ENCODE measurements at regions not wholly inside any gene's neighbourhood (a gene's known extent, or its start where the extent isn't known, plus 50 kb on each side); places are given as distances from the start of the nearest gene placed in this dataset.

DNA sequence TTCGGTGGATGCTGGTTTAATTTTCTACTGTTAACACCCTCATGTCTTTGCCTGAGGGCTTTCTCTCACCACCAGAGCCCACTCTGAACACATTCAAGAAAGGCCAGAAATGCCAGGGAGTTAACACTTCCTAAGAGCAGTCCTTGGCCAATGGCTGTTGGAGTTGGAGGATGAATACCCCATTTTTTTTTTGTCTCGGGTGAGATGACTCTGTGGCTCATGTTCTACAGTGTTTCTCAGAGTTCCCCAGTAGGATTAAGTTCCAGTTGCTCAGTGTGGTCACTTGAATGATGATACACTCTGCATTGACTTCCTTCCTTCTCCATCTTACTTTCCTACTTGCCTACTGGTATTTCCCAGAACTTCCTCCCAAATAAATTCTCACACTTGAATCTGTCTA is 65.8 kb downstream of the FOS start:
- H3K27me3 ChIP-seq (ENCODE audit: control insufficient read depth in 1 of 2, insufficient read depth in 2 of 2, low read length in 2 of 2) = no peaks in the 10 kb centered on the region
- no peaks in the 10 kb centered on the region for H3K36me3 ChIP-seq (ENCODE audit: control insufficient read depth in 2 of 2, insufficient read depth in 2 of 2, low read length in 1 of 2)
- H3K4me1 ChIP-seq (ENCODE audit: control insufficient read depth in 2 of 2, insufficient read depth in 2 of 2, low read length in 1 of 2) = no peaks in the 10 kb centered on the region
- no peak overlapping the region for H3K4me3 ChIP-seq (ENCODE audit: low read depth in 1 of 2, low read length in 2 of 2)
- H3K27ac ChIP-seq (ENCODE audit: low read depth in 2 of 2, low read length in 1 of 2) = no peak overlapping the region
- H3K9me3 ChIP-seq (ENCODE audit: control insufficient read depth in 2 of 2, insufficient read depth in 1 of 2, low read depth in 1 of 2, low read length in 1 of 2) = no peaks in the 10 kb centered on the region
- WGBS, 2 donors = 75 to 80% methylated on average over 2 of the region's 2 CpGs

DNA sequence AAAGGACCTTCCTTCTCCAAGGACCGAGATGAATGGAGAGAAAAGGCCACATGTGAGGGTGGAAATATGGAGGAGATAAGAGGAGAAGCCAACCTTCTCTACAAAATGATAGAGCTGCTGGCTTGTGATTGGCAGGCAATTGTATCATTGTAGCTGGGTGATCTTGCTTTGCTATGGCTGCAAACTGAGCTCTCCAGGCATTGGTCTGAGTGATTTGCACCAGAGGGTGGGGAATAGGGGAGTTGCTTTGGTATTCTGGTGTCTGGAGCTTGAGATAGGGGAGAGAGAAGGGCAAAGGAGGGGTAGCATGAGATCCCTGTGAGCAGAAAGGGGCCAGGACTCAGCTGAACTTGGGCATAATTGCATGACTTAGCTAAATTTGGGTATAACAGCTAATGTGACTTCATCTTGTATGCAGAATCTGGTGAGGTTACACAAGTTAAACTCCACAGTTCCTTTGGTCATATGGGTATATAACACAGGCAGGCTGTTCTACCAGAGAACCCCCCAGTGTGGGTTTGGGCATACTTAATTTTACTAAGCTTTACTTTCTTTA is 72.0 kb downstream of the FOS start:
- Histone ChIP-seq H3K27ac (ENCODE audit: low read depth in 2 of 2, low read length in 1 of 2) (no peak overlapping the region), H3K27me3 (ENCODE audit: control insufficient read depth in 1 of 2, insufficient read depth in 2 of 2, low read length in 2 of 2) (no peaks in the 10 kb centered on the region), H3K9me3 (ENCODE audit: control insufficient read depth in 2 of 2, insufficient read depth in 1 of 2, low read depth in 1 of 2, low read length in 1 of 2) (no peaks in the 10 kb centered on the region), H3K36me3 (ENCODE audit: control insufficient read depth in 2 of 2, insufficient read depth in 2 of 2, low read length in 1 of 2) (no peaks in the 10 kb centered on the region), H3K4me1 (ENCODE audit: control insufficient read depth in 2 of 2, insufficient read depth in 2 of 2, low read length in 1 of 2) (no peaks in the 10 kb centered on the region), H3K4me3 (ENCODE audit: low read depth in 1 of 2, low read length in 2 of 2) (no peak overlapping the region)
- WGBS, 2 donors = 82 to 94% methylated on average over 1 of the region's 1 CpG

DNA sequence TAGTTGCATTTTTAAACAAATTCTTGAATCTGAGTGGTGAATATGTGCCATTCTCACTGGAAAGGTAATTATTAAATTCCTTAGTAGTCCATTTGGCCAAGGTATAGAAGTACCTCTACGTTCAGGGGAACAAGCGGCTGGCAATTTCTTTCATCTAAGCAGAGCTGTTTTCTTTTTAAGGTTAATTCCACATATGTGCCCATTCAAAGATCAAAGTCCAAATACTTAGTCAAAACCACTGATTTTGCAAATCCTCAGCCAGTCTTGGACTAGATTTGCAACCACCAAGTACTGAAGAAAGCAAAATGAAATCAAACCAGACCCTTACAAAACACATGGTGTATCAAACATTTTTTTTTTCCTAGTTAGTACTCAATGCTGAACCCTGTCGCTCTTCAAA is 68.7 kb upstream of the JDP2 start:
- Histone ChIP-seq H3K4me1 (ENCODE audit: control insufficient read depth in 2 of 2, insufficient read depth in 2 of 2, low read length in 1 of 2) (no peaks in the 10 kb centered on the region), H3K4me3 (ENCODE audit: low read depth in 1 of 2, low read length in 2 of 2) (no peak overlapping the region), H3K27ac (ENCODE audit: low read depth in 2 of 2, low read length in 1 of 2) (no peak overlapping the region), H3K27me3 (ENCODE audit: control insufficient read depth in 1 of 2, insufficient read depth in 2 of 2, low read length in 2 of 2) (no peaks in the 10 kb centered on the region), H3K9me3 (ENCODE audit: control insufficient read depth in 2 of 2, insufficient read depth in 1 of 2, low read depth in 1 of 2, low read length in 1 of 2) (no peaks in the 10 kb centered on the region), H3K36me3 (ENCODE audit: control insufficient read depth in 2 of 2, insufficient read depth in 2 of 2, low read length in 1 of 2) (no peaks in the 10 kb centered on the region)
- WGBS, 2 donors = 75 to 82% methylated on average over 3 of the region's 3 CpGs

DNA sequence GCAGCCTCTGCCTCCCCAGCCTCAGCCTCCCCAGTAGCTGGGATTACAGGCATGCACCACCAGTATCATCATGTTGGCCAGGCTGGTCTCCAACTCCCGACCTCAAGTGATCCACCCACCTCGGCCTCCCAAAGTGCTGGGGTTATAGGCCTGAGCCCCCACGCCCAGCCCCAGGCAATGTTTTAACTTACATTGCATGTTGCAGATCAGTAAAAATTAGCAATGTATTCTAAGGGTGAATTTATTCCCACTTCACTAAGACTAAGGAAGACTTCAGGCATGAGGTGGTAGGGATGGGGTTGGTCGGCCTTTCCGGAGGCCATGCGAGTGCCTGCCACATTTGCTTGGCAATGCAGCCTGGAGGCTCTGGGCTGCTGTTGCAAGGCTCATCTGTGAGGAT is 66.8 kb upstream of the JDP2 start:
- Histone ChIP-seq H3K9me3 (ENCODE audit: control insufficient read depth in 2 of 2, insufficient read depth in 1 of 2, low read depth in 1 of 2, low read length in 1 of 2) (no peaks in the 10 kb centered on the region), H3K36me3 (ENCODE audit: control insufficient read depth in 2 of 2, insufficient read depth in 2 of 2, low read length in 1 of 2) (no peaks in the 10 kb centered on the region), H3K27me3 (ENCODE audit: control insufficient read depth in 1 of 2, insufficient read depth in 2 of 2, low read length in 2 of 2) (no peaks in the 10 kb centered on the region), H3K4me3 (ENCODE audit: low read depth in 1 of 2, low read length in 2 of 2) (no peak overlapping the region), H3K4me1 (ENCODE audit: control insufficient read depth in 2 of 2, insufficient read depth in 2 of 2, low read length in 1 of 2) (no peaks in the 10 kb centered on the region), H3K27ac (ENCODE audit: low read depth in 2 of 2, low read length in 1 of 2) (no peak overlapping the region)
- 84 to 87% methylated on average over 6 of the region's 6 CpGs for WGBS, 2 donors

DNA sequence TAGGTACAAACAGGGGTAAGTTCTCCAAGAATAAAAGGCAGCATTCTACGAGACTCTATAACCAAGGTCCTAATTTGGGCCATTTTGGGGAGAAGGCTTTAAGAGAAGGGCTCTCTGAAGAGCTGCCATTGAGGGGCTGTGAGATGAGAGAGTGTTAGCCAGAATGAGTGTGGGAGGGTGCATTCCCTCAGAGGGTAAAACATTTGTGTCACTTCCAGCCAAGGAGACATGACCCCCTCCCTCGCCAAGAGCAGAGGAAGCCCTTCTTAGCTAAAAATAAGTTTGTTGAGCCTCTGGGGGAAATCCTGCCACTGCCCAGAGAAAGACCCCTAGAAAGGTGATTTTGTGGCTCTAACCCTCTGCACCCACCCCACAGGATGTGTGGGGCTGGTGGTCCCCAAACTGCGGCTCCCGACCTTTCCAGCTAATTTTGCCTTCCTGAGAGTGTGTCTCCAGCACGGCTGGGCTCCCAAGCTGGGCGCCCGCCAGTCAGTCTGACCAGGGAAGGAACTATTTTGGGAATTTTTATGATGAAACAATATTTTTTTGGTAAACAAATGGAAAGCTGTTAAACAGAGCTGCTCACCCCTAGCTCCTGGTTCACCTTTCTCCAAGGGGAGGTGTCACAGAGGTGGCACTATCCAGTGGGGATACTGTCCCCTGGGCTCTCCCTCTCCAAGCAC is 65.9 kb upstream of the JDP2 start:
- H3K4me3 ChIP-seq (ENCODE audit: low read depth in 1 of 2, low read length in 2 of 2) = no peak overlapping the region
- no peaks in the 10 kb centered on the region for H3K36me3 ChIP-seq (ENCODE audit: control insufficient read depth in 2 of 2, insufficient read depth in 2 of 2, low read length in 1 of 2)
- WGBS, 2 donors = 75 to 78% methylated on average over 7 of the region's 7 CpGs
- H3K27ac ChIP-seq (ENCODE audit: low read depth in 2 of 2, low read length in 1 of 2) = no peak overlapping the region
- no peaks in the 10 kb centered on the region for H3K9me3 ChIP-seq (ENCODE audit: control insufficient read depth in 2 of 2, insufficient read depth in 1 of 2, low read depth in 1 of 2, low read length in 1 of 2)
- H3K27me3 ChIP-seq (ENCODE audit: control insufficient read depth in 1 of 2, insufficient read depth in 2 of 2, low read length in 2 of 2) = no peaks in the 10 kb centered on the region
- no peaks in the 10 kb centered on the region for H3K4me1 ChIP-seq (ENCODE audit: control insufficient read depth in 2 of 2, insufficient read depth in 2 of 2, low read length in 1 of 2)

DNA sequence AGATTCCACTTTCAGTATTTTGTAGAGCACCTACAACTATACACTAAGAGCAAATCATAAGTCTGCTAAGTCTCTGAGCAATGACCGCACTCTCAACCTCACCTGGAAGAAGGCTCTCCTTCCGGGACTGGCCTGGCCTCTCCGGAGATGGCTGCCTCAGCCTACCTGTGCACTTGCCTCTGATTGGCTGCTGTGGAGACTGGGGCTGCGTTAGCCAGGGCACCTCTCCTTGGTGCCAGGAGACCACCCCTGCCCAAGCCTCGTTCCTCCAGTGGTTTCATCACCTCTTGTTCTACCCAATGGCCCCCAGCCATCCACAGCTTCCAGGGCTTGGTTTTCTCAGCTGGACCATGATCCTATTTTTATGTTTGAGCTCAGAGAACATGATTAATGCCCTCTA is 64.7 kb upstream of the JDP2 start:
- no peaks in the 10 kb centered on the region for H3K4me1 ChIP-seq (ENCODE audit: control insufficient read depth in 2 of 2, insufficient read depth in 2 of 2, low read length in 1 of 2)
- 90 to 93% methylated on average over 5 of the region's 5 CpGs for WGBS, 2 donors
- H3K27me3 ChIP-seq (ENCODE audit: control insufficient read depth in 1 of 2, insufficient read depth in 2 of 2, low read length in 2 of 2) = no peaks in the 10 kb centered on the region
- no peak overlapping the region for H3K27ac ChIP-seq (ENCODE audit: low read depth in 2 of 2, low read length in 1 of 2)
- no peaks in the 10 kb centered on the region for H3K36me3 ChIP-seq (ENCODE audit: control insufficient read depth in 2 of 2, insufficient read depth in 2 of 2, low read length in 1 of 2)
- H3K4me3 ChIP-seq (ENCODE audit: low read depth in 1 of 2, low read length in 2 of 2) = no peak overlapping the region
- H3K9me3 ChIP-seq (ENCODE audit: control insufficient read depth in 2 of 2, insufficient read depth in 1 of 2, low read depth in 1 of 2, low read length in 1 of 2) = no peaks in the 10 kb centered on the region

DNA sequence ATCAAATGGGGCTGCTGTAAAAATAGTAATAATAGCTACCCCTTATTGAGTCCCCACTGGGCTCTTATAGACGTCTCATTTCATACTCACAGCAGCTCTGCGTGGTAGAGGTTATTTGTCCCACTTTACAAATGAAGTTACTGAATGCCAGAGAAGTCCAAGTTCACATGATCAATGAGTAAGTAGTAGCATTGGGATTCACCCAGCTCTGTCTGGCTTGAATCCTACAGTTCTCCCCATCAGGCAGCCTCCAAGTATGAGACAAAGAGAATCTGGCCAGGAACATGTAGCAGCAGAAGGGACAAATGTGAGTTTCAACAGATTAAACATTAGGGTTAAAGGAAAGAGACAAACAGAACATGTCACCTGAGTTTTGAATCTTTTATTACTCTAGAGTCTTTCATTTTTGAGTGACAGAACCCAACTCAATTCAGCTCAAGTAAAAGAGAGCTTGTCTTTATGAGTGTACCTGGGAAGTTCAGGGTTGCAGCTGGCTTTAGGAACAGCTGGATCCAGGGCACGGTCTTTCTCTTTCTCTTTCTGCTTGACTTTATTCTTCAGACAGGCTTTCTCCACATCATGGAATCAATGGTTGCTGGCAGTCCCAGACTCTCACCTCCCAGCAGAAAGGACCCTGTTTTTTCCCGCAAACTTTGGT is 64.1 kb upstream of the JDP2 start:
- Histone ChIP-seq H3K4me1 (ENCODE audit: control insufficient read depth in 2 of 2, insufficient read depth in 2 of 2, low read length in 1 of 2) (no peaks in the 10 kb centered on the region), H3K27ac (ENCODE audit: low read depth in 2 of 2, low read length in 1 of 2) (no peak overlapping the region), H3K9me3 (ENCODE audit: control insufficient read depth in 2 of 2, insufficient read depth in 1 of 2, low read depth in 1 of 2, low read length in 1 of 2) (no peaks in the 10 kb centered on the region), H3K27me3 (ENCODE audit: control insufficient read depth in 1 of 2, insufficient read depth in 2 of 2, low read length in 2 of 2) (no peaks in the 10 kb centered on the region), H3K4me3 (ENCODE audit: low read depth in 1 of 2, low read length in 2 of 2) (no peak overlapping the region), H3K36me3 (ENCODE audit: control insufficient read depth in 2 of 2, insufficient read depth in 2 of 2, low read length in 1 of 2) (no peaks in the 10 kb centered on the region)
- WGBS, 2 donors = 69 to 72% methylated on average over 4 of the region's 4 CpGs

DNA sequence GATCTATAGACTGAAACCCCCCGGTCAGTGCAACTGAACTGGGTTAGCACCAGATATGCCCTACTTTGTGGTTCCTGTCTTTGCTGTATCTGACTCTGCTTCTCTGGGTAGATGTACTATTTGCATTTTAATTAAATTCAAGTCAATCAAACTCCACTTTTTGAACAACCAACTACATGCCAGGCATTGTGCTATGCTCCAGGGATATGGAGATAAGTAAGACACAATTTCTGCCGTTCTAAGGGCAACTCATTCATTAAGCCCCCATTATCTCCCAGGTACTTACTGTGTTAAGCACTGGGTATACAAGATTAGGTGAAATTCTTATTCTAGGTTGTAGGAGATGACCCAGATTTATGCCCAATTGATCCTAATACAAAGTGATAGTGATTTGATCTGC is 62.7 kb upstream of the JDP2 start:
- Histone ChIP-seq H3K36me3 (ENCODE audit: control insufficient read depth in 2 of 2, insufficient read depth in 2 of 2, low read length in 1 of 2) (no peaks in the 10 kb centered on the region), H3K9me3 (ENCODE audit: control insufficient read depth in 2 of 2, insufficient read depth in 1 of 2, low read depth in 1 of 2, low read length in 1 of 2) (no peaks in the 10 kb centered on the region), H3K27me3 (ENCODE audit: control insufficient read depth in 1 of 2, insufficient read depth in 2 of 2, low read length in 2 of 2) (no peaks in the 10 kb centered on the region), H3K4me1 (ENCODE audit: control insufficient read depth in 2 of 2, insufficient read depth in 2 of 2, low read length in 1 of 2) (no peaks in the 10 kb centered on the region), H3K27ac (ENCODE audit: low read depth in 2 of 2, low read length in 1 of 2) (no peak overlapping the region), H3K4me3 (ENCODE audit: low read depth in 1 of 2, low read length in 2 of 2) (no peak overlapping the region)
- WGBS, 2 donors = 80 to 82% methylated on average over 2 of the region's 2 CpGs

DNA sequence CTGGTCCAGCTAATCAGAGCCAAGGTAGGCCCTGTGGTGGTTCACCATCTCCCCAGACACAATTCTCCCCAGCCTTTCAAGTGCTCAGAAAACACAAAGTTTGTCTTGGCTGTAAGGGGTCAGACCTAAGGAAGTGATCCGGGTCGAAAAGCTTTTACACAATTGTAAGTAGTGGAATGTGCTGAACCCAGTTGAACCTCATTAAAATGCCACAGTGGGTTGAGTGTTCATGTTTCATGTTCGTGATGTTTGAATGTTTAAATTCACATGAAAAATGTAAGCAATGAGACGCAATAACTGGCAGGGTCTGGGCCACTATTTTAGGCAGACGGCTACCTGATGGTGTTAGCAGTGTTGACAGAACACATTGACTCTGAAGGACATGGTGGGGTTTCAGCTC is 60.9 kb upstream of the JDP2 start:
- WGBS, 2 donors = 76 to 80% methylated on average over 5 of the region's 5 CpGs
- Histone ChIP-seq H3K36me3 (ENCODE audit: control insufficient read depth in 2 of 2, insufficient read depth in 2 of 2, low read length in 1 of 2) (no peaks in the 10 kb centered on the region), H3K27ac (ENCODE audit: low read depth in 2 of 2, low read length in 1 of 2) (no peak overlapping the region), H3K27me3 (ENCODE audit: control insufficient read depth in 1 of 2, insufficient read depth in 2 of 2, low read length in 2 of 2) (no peaks in the 10 kb centered on the region), H3K4me1 (ENCODE audit: control insufficient read depth in 2 of 2, insufficient read depth in 2 of 2, low read length in 1 of 2) (no peaks in the 10 kb centered on the region), H3K9me3 (ENCODE audit: control insufficient read depth in 2 of 2, insufficient read depth in 1 of 2, low read depth in 1 of 2, low read length in 1 of 2) (no peaks in the 10 kb centered on the region), H3K4me3 (ENCODE audit: low read depth in 1 of 2, low read length in 2 of 2) (no peak overlapping the region)

DNA sequence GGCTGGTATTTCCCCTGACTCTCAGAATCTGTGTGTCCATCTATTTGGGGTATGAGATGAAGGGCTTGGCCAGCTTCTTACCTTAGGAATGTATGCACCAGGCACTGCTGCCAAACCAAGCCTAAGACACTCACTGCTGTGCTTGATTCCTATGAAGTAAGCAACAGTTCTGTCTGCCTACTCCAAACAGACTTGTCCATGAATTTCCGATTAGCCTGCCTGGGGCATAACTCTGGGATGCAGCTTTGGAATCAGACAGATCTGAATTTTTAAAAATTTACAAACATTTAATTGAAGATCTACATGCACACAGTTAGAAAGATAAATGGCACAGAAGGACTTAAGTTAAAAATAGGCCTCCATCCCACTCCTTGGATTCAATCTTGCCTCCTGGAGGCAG is 59.5 kb upstream of the JDP2 start:
- Histone ChIP-seq H3K4me3 (ENCODE audit: low read depth in 1 of 2, low read length in 2 of 2) (no peak overlapping the region), H3K4me1 (ENCODE audit: control insufficient read depth in 2 of 2, insufficient read depth in 2 of 2, low read length in 1 of 2) (no peaks in the 10 kb centered on the region), H3K27me3 (ENCODE audit: control insufficient read depth in 1 of 2, insufficient read depth in 2 of 2, low read length in 2 of 2) (no peaks in the 10 kb centered on the region), H3K27ac (ENCODE audit: low read depth in 2 of 2, low read length in 1 of 2) (no peak overlapping the region), H3K9me3 (ENCODE audit: control insufficient read depth in 2 of 2, insufficient read depth in 1 of 2, low read depth in 1 of 2, low read length in 1 of 2) (no peaks in the 10 kb centered on the region), H3K36me3 (ENCODE audit: control insufficient read depth in 2 of 2, insufficient read depth in 2 of 2, low read length in 1 of 2) (no peaks in the 10 kb centered on the region)
- WGBS, 2 donors = 85 to 94% methylated on average over 1 of the region's 1 CpG
